ENCODE measurements at regions not wholly inside any gene's neighbourhood (a gene's known extent, or its start where the extent isn't known, plus 50 kb on each side); places are given as distances from the start of the nearest gene placed in this dataset.

DNA sequence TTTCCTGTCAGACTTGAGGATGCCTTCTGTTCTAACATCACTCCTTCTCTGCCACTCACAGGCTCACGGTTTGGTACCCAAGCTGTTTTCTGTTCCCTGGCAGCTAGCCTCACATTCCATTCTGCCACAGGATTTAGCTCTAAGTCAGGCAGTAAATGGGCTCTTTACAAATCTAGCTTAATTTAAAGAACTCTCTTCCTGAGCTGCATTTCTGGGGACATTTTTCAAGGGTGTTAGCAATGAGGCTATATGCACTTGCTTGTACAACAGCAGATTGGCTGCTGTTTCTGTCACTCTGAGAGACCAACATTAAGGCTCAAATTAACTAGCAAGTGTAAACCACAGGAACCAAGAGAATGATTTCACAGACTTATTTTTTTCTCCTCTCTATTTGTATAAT lies 337.8 kb upstream of the NOCT start:
- TF ChIP-seq, protein P1, sequence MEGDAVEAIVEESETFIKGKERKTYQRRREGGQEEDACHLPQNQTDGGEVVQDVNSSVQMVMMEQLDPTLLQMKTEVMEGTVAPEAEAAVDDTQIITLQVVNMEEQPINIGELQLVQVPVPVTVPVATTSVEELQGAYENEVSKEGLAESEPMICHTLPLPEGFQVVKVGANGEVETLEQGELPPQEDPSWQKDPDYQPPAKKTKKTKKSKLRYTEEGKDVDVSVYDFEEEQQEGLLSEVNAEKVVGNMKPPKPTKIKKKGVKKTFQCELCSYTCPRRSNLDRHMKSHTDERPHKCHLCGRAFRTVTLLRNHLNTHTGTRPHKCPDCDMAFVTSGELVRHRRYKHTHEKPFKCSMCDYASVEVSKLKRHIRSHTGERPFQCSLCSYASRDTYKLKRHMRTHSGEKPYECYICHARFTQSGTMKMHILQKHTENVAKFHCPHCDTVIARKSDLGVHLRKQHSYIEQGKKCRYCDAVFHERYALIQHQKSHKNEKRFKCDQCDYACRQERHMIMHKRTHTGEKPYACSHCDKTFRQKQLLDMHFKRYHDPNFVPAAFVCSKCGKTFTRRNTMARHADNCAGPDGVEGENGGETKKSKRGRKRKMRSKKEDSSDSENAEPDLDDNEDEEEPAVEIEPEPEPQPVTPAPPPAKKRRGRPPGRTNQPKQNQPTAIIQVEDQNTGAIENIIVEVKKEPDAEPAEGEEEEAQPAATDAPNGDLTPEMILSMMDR (IDR thresholded peaks at IDR 0.05) = no peak
- no peak for TF ChIP-seq POLR2A (IDR thresholded peaks at IDR 0.05)
